Endothelial cell (in vitro differentiated cells): ENCODE measurements at regions not wholly inside any gene's neighbourhood (a gene's known extent, or its start where the extent isn't known, plus 50 kb on each side); places are given as distances from the start of the nearest gene placed in this dataset.

Experiments
- DNase-seq: peaks from one replicate; pipeline ENCODE4 v3.0.0; 2021; ENCODE audit warnings: low spot score
- H3K27ac Mint-ChIP-seq: one replicate; pipeline ENCODE4 v1.8.0; 2021; ENCODE audit warnings: mixed read lengths, inconsistent platforms; ENCODE audit not compliant: unreplicated experiment
- H3K27me3 Mint-ChIP-seq: one replicate; pipeline ENCODE4 v1.8.0; 2021; ENCODE audit warnings: mild to moderate bottlenecking, moderate library complexity, mixed read lengths, inconsistent platforms; ENCODE audit not compliant: unreplicated experiment
- H3K36me3 Mint-ChIP-seq: one replicate; pipeline ENCODE4 v1.8.0; 2021; ENCODE audit warnings: mild to moderate bottlenecking, low read depth, mixed read lengths, inconsistent platforms; ENCODE audit not compliant: unreplicated experiment
- H3K4me1 Mint-ChIP-seq: one replicate; pipeline ENCODE4 v1.8.0; 2021; ENCODE audit warnings: mild to moderate bottlenecking, mixed read lengths, inconsistent platforms; ENCODE audit not compliant: unreplicated experiment
- H3K4me3 Mint-ChIP-seq: one replicate; pipeline ENCODE4 v1.8.0; 2021; ENCODE audit warnings: mild to moderate bottlenecking, mixed read lengths, inconsistent platforms; ENCODE audit not compliant: unreplicated experiment
- H3K9me3 Mint-ChIP-seq: one replicate; pipeline ENCODE4 v1.8.0; 2021; ENCODE audit warnings: mixed read lengths, inconsistent platforms; ENCODE audit not compliant: unreplicated experiment
- TF ChIP-seq, protein P1 (sequence below): fragments of 200-600 bp; sonication (generic); IDR thresholded peaks from one replicate; pipeline ENCODE4 v1.5.0; 2021; ENCODE audit warnings: antibody characterized with exemption; ENCODE audit not compliant: unreplicated experiment

DNA sequence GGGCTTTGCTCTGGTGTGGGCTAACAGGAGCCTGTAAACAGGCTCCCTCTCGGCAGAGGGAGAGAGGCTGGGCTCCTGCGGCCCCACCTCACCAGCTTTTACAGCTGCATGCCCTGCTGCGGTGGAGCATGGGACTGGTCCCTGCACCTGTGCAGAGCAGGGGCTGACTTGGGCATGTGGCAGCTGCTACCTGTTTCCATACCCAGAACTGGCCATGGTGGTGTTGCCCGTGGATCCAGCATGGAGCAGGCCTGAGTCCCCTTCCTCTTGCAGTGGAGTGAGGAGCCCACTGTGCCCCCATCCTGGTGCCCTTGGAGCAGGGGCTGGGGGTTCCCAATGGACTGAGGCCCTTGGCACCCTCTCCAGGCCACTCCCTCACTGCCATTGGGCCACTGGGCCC lies 91.9 kb upstream of the MGMT start:
- Mint-ChIP-seq H3K4me1 (no peaks in the 10 kb centered on the region), H3K9me3 (no peaks in the 10 kb centered on the region), H3K27ac (no peak overlapping the region), H3K27me3 (peaks cover 10% of the 10 kb centered on the region), H3K36me3 (no peaks in the 10 kb centered on the region), H3K4me3 (no peak overlapping the region)
- TF ChIP-seq, protein P1, sequence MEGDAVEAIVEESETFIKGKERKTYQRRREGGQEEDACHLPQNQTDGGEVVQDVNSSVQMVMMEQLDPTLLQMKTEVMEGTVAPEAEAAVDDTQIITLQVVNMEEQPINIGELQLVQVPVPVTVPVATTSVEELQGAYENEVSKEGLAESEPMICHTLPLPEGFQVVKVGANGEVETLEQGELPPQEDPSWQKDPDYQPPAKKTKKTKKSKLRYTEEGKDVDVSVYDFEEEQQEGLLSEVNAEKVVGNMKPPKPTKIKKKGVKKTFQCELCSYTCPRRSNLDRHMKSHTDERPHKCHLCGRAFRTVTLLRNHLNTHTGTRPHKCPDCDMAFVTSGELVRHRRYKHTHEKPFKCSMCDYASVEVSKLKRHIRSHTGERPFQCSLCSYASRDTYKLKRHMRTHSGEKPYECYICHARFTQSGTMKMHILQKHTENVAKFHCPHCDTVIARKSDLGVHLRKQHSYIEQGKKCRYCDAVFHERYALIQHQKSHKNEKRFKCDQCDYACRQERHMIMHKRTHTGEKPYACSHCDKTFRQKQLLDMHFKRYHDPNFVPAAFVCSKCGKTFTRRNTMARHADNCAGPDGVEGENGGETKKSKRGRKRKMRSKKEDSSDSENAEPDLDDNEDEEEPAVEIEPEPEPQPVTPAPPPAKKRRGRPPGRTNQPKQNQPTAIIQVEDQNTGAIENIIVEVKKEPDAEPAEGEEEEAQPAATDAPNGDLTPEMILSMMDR: no peak
- no peak for DNase-seq

DNA sequence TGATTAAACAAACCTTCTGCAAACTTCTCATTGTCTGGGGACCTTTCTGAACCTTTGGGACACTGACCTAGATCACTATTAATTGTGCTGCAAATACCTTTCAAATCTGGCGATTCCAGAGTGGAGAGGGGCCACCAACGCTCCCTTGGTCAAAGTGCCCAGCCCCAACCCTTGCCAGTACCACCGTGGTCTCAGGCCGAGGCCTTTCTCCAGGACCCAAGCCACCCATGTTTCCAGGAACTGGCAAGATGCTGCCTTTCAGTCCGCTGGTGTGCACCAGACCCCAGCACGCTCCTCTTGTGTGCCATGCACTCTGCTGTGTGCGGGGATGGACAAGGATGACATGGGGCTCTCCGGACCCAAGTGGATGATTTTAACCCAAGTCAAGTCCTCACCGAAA lies 91.1 kb upstream of the MGMT start:
- H3K4me3 Mint-ChIP-seq: no peak overlapping the region

DNA sequence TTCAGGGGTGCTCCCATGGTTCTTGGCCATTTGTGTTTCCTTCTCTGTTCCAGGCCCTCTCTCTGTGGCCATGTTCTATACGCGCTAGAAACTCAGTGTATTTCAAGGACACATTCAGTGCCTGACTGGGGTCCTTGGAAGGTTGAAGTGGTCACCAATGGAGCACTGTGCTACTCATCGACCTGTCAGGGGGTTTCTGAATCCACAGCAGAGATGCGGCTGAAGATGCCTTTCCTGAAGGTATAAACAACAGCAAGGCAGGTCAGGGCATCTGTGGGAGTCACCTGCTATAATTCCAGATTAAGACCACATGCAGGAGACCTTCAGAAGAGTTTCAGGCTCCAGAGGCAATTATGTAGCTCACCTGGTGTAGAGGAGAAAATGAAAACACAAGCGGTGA lies 86.8 kb upstream of the MGMT start:
- no peaks in the 10 kb centered on the region for H3K36me3 Mint-ChIP-seq
- H3K27me3 Mint-ChIP-seq: peaks cover 7% of the 10 kb centered on the region
- H3K9me3 Mint-ChIP-seq: no peaks in the 10 kb centered on the region
- H3K4me3 Mint-ChIP-seq: no peak overlapping the region
- DNase-seq: no peak
- TF ChIP-seq, protein P1: no peak
- no peaks in the 10 kb centered on the region for H3K4me1 Mint-ChIP-seq
- H3K27ac Mint-ChIP-seq: no peak overlapping the region

More for the DNA sequence above, 91.1 kb upstream of the MGMT start:
- TF ChIP-seq, protein P1: no peak
- no peak for DNase-seq
- Mint-ChIP-seq H3K4me1 (no peaks in the 10 kb centered on the region), H3K27ac (no peak overlapping the region), H3K27me3 (peaks cover 12% of the 10 kb centered on the region), H3K36me3 (no peaks in the 10 kb centered on the region), H3K9me3 (no peaks in the 10 kb centered on the region)

DNA sequence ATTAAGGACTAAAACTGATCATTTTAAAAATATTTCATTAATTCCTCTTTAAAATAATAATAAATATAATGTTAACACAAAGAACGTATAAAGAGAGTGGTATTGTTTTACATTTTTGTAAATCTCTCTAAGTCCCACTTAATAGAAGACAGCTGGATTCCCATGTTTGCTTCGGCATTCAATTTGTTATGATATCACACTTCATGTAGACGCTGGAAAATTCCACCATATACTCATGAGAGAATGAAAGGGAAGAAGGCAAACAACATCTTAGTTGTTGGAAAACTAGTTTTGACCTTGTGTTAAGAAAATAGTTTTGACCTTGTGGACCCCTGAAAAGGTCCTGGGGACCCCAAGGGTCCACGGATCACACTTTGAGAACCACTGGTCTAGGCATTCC lies 85.3 kb upstream of the MGMT start:
- TF ChIP-seq, protein P1: no peak
- Mint-ChIP-seq H3K27ac (no peak overlapping the region), H3K9me3 (no peaks in the 10 kb centered on the region), H3K27me3 (peaks cover 5% of the 10 kb centered on the region), H3K4me3 (no peak overlapping the region), H3K4me1 (peaks cover 4% of the 10 kb centered on the region), H3K36me3 (no peaks in the 10 kb centered on the region)
- no peak for DNase-seq

DNA sequence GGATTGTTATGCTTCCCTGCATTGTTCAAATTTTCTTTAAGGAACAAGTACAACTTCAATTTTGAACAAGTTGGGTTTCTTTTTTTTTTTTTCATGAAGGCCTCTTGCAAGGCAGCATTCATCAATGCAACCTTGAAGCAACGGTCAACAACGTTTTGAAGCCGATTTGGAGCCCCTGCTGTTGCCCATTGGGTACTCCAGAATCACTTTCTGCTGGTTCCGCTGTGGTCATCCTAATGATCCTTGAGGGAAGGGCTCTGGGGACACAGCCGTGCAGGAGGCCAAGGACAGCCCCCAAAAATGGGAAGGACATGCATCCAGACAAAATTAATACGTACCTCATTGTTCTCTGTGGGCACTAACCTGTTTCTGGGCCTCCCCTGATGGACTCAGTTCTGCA lies 84.6 kb upstream of the MGMT start:
- Mint-ChIP-seq H3K27ac (no peak overlapping the region), H3K4me1 (peaks cover 5% of the 10 kb centered on the region), H3K27me3 (peaks cover 5% of the 10 kb centered on the region), H3K36me3 (no peaks in the 10 kb centered on the region), H3K4me3 (no peak overlapping the region), H3K9me3 (no peaks in the 10 kb centered on the region)
- no peak for DNase-seq
- TF ChIP-seq, protein P1: no peak
